B cell (primary cell): ENCODE measurements at regions not wholly inside any gene's neighbourhood (a gene's known extent, or its start where the extent isn't known, plus 50 kb on each side); places are given as distances from the start of the nearest gene placed in this dataset.

Experiments used
- ATAC-seq: fragments of 200-7000 bp; cut with Tn5 transposase; one replicate; pipeline ENCODE4 v1.10.0; 2021; ENCODE audit warnings: low read depth, mild to moderate bottlenecking, moderate number of reproducible peaks, moderate library complexity
- CTCF ChIA-PET: fragments of 350-600 bp; sonication (Branson Sonifier 250); formaldehyde crosslinking; loops from one replicate; lab custom pipeline; 2021; ENCODE audit warnings: antibody characterized with exemption, inconsistent platforms; lab: Charles Lee
- POLR2A ChIA-PET: fragments of 350-600 bp; sonication (Branson Sonifier 250); formaldehyde crosslinking; loops from one replicate; lab custom pipeline; 2021; ENCODE audit warnings: antibody characterized with exemption; lab: Charles Lee
- DNase-seq: peaks from one replicate; pipeline ENCODE4 v3.0.0; 2013
- H2AFZ ChIP-seq: 2 replicates; pipeline ENCODE4 v1.6.1; 2012; ENCODE audit warnings: mild to moderate bottlenecking, low read depth, low read length; ENCODE audit not compliant: insufficient read depth, poor library complexity, severe bottlenecking
- H3K27ac ChIP-seq, 2 donors: 1 replicate in 1 of 2; 2 replicates in 1 of 2; pipeline ENCODE4 v1.5.1; 2012 to 2013; ENCODE audit warnings: low read length in 2 of 2, mild to moderate bottlenecking in 2 of 2, moderate library complexity in 1 of 2
- H3K27me3 ChIP-seq, 4 experiments: fragments of 200-600 bp in 1 of 4; sonication (generic) in 1 of 4; replicated peaks in 1 of 4; 1 replicate in 2 of 4; 2 replicates in 2 of 4; pipeline versions ENCODE4 v1.6.1 to v1.7.0; 2013 to 2016; ENCODE audit warnings: low read length in 3 of 4, mild to moderate bottlenecking in 2 of 4, mixed read lengths in 1 of 4, moderate library complexity in 1 of 4; ENCODE audit not compliant: insufficient read depth in 4 of 4, control insufficient read depth in 3 of 4; ENCODE audit errors: control extremely low read depth in 1 of 4
- H3K36me3 ChIP-seq, 2 experiments: replicated peaks in 1 of 2; 1 replicate in 1 of 2; 2 replicates in 1 of 2; pipeline versions ENCODE4 v1.6.1 to v1.7.1; 2013; ENCODE audit warnings: low read length in 1 of 2; ENCODE audit not compliant: insufficient read depth in 2 of 2, control insufficient read depth in 1 of 2; ENCODE audit errors: control extremely low read depth in 1 of 2, extremely low read depth in 1 of 2
- H3K4me1 ChIP-seq, 2 donors: fragments of 200-600 bp in 1 of 2; sonication (generic) in 1 of 2; 1 replicate in 1 of 2; 2 replicates in 1 of 2; pipeline versions ENCODE4 v1.5.1 to v1.6.1; 2013 to 2017; ENCODE audit warnings: low read length in 2 of 2; ENCODE audit not compliant: control insufficient read depth in 2 of 2, insufficient read depth in 2 of 2
- H3K4me2 ChIP-seq: replicated peaks from 2 replicates; pipeline ENCODE3; 2012; ENCODE audit warnings: mild to moderate bottlenecking, low read depth, low read length; ENCODE audit not compliant: poor library complexity, severe bottlenecking
- H3K4me3 ChIP-seq, 5 experiments: fragments of 200-600 bp in 1 of 5; sonication (generic) in 1 of 5; 1 replicate in 3 of 5; 2 replicates in 2 of 5; pipeline versions ENCODE4 v1.5.1 to v1.7.0; 2011 to 2016; ENCODE audit warnings: low read length in 4 of 5, mild to moderate bottlenecking in 4 of 5, low read depth in 2 of 5, control low read depth in 1 of 5, moderate library complexity in 1 of 5; ENCODE audit not compliant: insufficient read depth in 1 of 5; ENCODE audit errors: control extremely low read depth in 1 of 5, extremely low read depth in 1 of 5
- H3K79me2 ChIP-seq: fragments of 200-600 bp; sonication (generic); one replicate; pipeline ENCODE4 v1.6.0; 2016; ENCODE audit warnings: low read length; ENCODE audit not compliant: control insufficient read depth, insufficient read depth
- H3K9ac ChIP-seq: fragments of 200-600 bp; sonication (generic); 2 replicates; pipeline ENCODE4 v1.6.1; 2017; ENCODE audit warnings: mild to moderate bottlenecking, low read length, moderate library complexity
- H3K9me3 ChIP-seq, 3 donors: one replicate each; pipeline versions ENCODE4 v1.6.1 to v1.7.1; 2013; ENCODE audit warnings: low read length in 2 of 3; ENCODE audit not compliant: control insufficient read depth in 2 of 3, insufficient read depth in 1 of 3; ENCODE audit errors: control extremely low read depth in 1 of 3
- H4K20me1 ChIP-seq: 2 replicates; pipeline ENCODE4 v1.6.0; 2012; ENCODE audit warnings: mild to moderate bottlenecking, low read length; ENCODE audit not compliant: insufficient read depth, control insufficient read depth, poor library complexity, severe bottlenecking
- H3K27ac Mint-ChIP-seq: one replicate; pipeline ENCODE4 v1.8.0; 2021; ENCODE audit warnings: mixed read lengths
- H3K27me3 Mint-ChIP-seq: one replicate; pipeline ENCODE4 v1.8.0; 2021; ENCODE audit warnings: mixed read lengths
- H3K4me1 Mint-ChIP-seq: one replicate; pipeline ENCODE4 v1.8.0; 2021; ENCODE audit warnings: mixed read lengths
- H3K4me3 Mint-ChIP-seq: one replicate; pipeline ENCODE4 v1.8.0; 2021; ENCODE audit warnings: mixed read lengths
- H3K9me3 Mint-ChIP-seq: one replicate; pipeline ENCODE4 v1.8.0; 2022; ENCODE audit warnings: mixed read lengths; ENCODE audit not compliant: insufficient read depth
- CTCF ChIP-seq: fragments of 200-600 bp; IDR thresholded peaks from one replicate; pipeline ENCODE4 v1.8.0; 2022; ENCODE audit warnings: antibody characterized with exemption, mild to moderate bottlenecking
- EZH2 ChIP-seq: IDR thresholded peaks from 2 replicates; pipeline ENCODE4 v1.6.1; 2012; ENCODE audit warnings: borderline replicate concordance, low read depth, mild to moderate bottlenecking, moderate library complexity, low read length; ENCODE audit not compliant: insufficient read depth, poor library complexity, severe bottlenecking
- WGBS: methylation state at CpG from one replicate; pipeline ENCODE4 v1.1.5; 2013; ENCODE audit warnings: missing lambda C conversion rate; ENCODE audit not compliant: insufficient coverage; 5-methylcytosine and 5-hydroxymethylcytosine counted together
- intact Hi-C: fragments of 100-400 bp; cut with micrococcal nuclease; formaldehyde crosslinking; loops from one replicate; pipeline ENCODE4 v1.10.0; 2022

GRCh38 chr12:82620917-82621316 lies 65.8 kb upstream of the TMTC2 start:
- CTCF ChIA-PET, result no interaction called here
- no peaks in the 10 kb centered on the region for H3K9me3 ChIP-seq
- intact Hi-C loops, result no loop called here
- no peak for TF ChIP-seq EZH2
- TF ChIP-seq CTCF, result no peak
- no peak for ATAC-seq
- H3K4me3 ChIP-seq, result no peak overlapping the region
- H3K27ac ChIP-seq, result no peak overlapping the region
- Mint-ChIP-seq H3K27ac (no peak overlapping the region), H3K4me3 (no peak overlapping the region), H3K4me1 (no peaks in the 10 kb centered on the region), H3K27me3 (no peaks in the 10 kb centered on the region), H3K9me3 (no peaks in the 10 kb centered on the region)
- H3K9ac ChIP-seq, result no peak overlapping the region
- 69% methylated on average over 2 of the region's 3 CpGs for WGBS
- H3K4me2 ChIP-seq, result no peak overlapping the region
- H2AFZ ChIP-seq, result no peak overlapping the region
- no peaks in the 10 kb centered on the region for H3K4me1 ChIP-seq
- no peaks in the 10 kb centered on the region for H3K79me2 ChIP-seq
- H4K20me1 ChIP-seq, result no peaks in the 10 kb centered on the region
- H3K36me3 ChIP-seq, result no peaks in the 10 kb centered on the region
- no peaks in the 10 kb centered on the region for H3K27me3 ChIP-seq
- POLR2A ChIA-PET, result no interaction called here
- DNase-seq, result no peak

GRCh38 chr12:82625523-82625922 lies 61.2 kb upstream of the TMTC2 start:
- ATAC-seq (no peak), DNase-seq (no peak)
- Mint-ChIP-seq H3K27me3 (no peaks in the 10 kb centered on the region), H3K4me3 (no peak overlapping the region), H3K27ac (no peak overlapping the region), H3K9me3 (no peaks in the 10 kb centered on the region), H3K4me1 (no peaks in the 10 kb centered on the region)
- H4K20me1 ChIP-seq, result no peaks in the 10 kb centered on the region
- no peak overlapping the region for H3K4me2 ChIP-seq
- CTCF ChIA-PET, result no interaction called here
- 67% methylated on average over 2 of the region's 3 CpGs for WGBS
- POLR2A ChIA-PET, result no interaction called here
- no peaks in the 10 kb centered on the region for H3K27me3 ChIP-seq
- H3K9ac ChIP-seq, result no peak overlapping the region
- intact Hi-C loops, result no loop called here
- peaks cover 0 to 1% (median 0%) of the 10 kb centered on the region in 3 donors for H3K9me3 ChIP-seq
- H2AFZ ChIP-seq, result no peak overlapping the region
- H3K79me2 ChIP-seq, result no peaks in the 10 kb centered on the region
- H3K36me3 ChIP-seq, result no peaks in the 10 kb centered on the region
- no peak overlapping the region for H3K4me3 ChIP-seq
- H3K27ac ChIP-seq, result no peak overlapping the region
- no peaks in the 10 kb centered on the region for H3K4me1 ChIP-seq
- no peak for TF ChIP-seq EZH2
- no peak for TF ChIP-seq CTCF
